Keratinocyte (primary cell): ENCODE measurements at regions not wholly inside any gene's neighbourhood (a gene's known extent, or its start where the extent isn't known, plus 50 kb on each side); places are given as distances from the start of the nearest gene placed in this dataset.

Experiments
- DNase-seq: peaks from one replicate; pipeline ENCODE4 v3.0.0-alpha.2; 2011; ENCODE audit warnings: low read depth, missing footprints, low spot score
- FAIRE-seq: peaks from 2 replicates; lab custom pipeline; 2011; peaks lifted over from hg19 to GRCh38; lab: Jason Lieb, UNC
- H2AFZ ChIP-seq: 2 replicates; pipeline ENCODE4 v1.6.0; 2012; ENCODE audit warnings: low read length, control low read depth, inconsistent platforms; ENCODE audit not compliant: control insufficient read depth
- H3K27ac ChIP-seq: 2 replicates; pipeline ENCODE4 v1.5.1; 2011; ENCODE audit warnings: low read length; ENCODE audit not compliant: control insufficient read depth, insufficient read depth
- H3K27me3 ChIP-seq: 3 replicates; pipeline ENCODE4 v1.6.0; 2011; ENCODE audit warnings: low read length; ENCODE audit not compliant: control insufficient read depth, insufficient read depth; ENCODE audit errors: extremely low read depth
- H3K36me3 ChIP-seq, 2 experiments: 2 replicates in 1 of 2; 3 replicates in 1 of 2; pipeline ENCODE4 v1.5.1; 2011; ENCODE audit warnings: low read length in 2 of 2, mild to moderate bottlenecking in 1 of 2; ENCODE audit not compliant: control insufficient read depth in 2 of 2, insufficient read depth in 2 of 2; ENCODE audit errors: extremely low read depth in 1 of 2
- H3K4me1 ChIP-seq: 3 replicates; pipeline ENCODE4 v1.5.1; 2011; ENCODE audit warnings: low read length; ENCODE audit not compliant: control insufficient read depth, insufficient read depth; ENCODE audit errors: extremely low read depth
- H3K4me2 ChIP-seq: 3 replicates; pipeline ENCODE4 v1.6.0; 2011; ENCODE audit warnings: low read depth, low read length; ENCODE audit not compliant: control insufficient read depth, insufficient read depth; ENCODE audit errors: extremely low read depth
- H3K4me3 ChIP-seq, 3 experiments: fragments of 200-600 bp in 1 of 3; sonication (generic) in 1 of 3; 2 replicates in 2 of 3; 3 replicates in 1 of 3; pipeline ENCODE4 v1.5.1; 2011 to 2016; ENCODE audit warnings: low read length in 3 of 3, mild to moderate bottlenecking in 3 of 3, control low read depth in 2 of 3, inconsistent platforms in 1 of 3, low read depth in 1 of 3, mixed read lengths in 1 of 3, mixed run types in 1 of 3, moderate library complexity in 1 of 3; ENCODE audit not compliant: control insufficient read depth in 2 of 3, insufficient read depth in 2 of 3; ENCODE audit errors: extremely low read depth in 1 of 3
- H3K79me2 ChIP-seq: 2 replicates; pipeline ENCODE4 v1.6.0; 2012; ENCODE audit warnings: low read length; ENCODE audit not compliant: control insufficient read depth, insufficient read depth
- H3K9ac ChIP-seq: 3 replicates; pipeline ENCODE4 v1.6.0; 2011; ENCODE audit warnings: low read length; ENCODE audit not compliant: control insufficient read depth, insufficient read depth; ENCODE audit errors: extremely low read depth
- H3K9me1 ChIP-seq: 3 replicates; pipeline ENCODE4 v1.6.0; 2011; ENCODE audit warnings: low read length; ENCODE audit not compliant: control insufficient read depth, insufficient read depth; ENCODE audit errors: extremely low read depth
- H3K9me3 ChIP-seq: 2 replicates; pipeline ENCODE4 v1.5.1; 2012; ENCODE audit warnings: low read depth, low read length; ENCODE audit not compliant: control insufficient read depth
- H4K20me1 ChIP-seq: 3 replicates; pipeline ENCODE4 v1.6.0; 2011; ENCODE audit warnings: low read length; ENCODE audit not compliant: control insufficient read depth, insufficient read depth; ENCODE audit errors: extremely low read depth
- CTCF ChIP-seq, 3 experiments: IDR thresholded peaks in 1 of 3; conservative IDR thresholded peaks in 1 of 3; optimal IDR thresholded peaks in 1 of 3; 2 replicates in 2 of 3; 3 replicates in 1 of 3; pipeline versions ENCODE3 to v1.5.1; 2011; ENCODE audit warnings: low read length in 3 of 3, mild to moderate bottlenecking in 3 of 3, moderate library complexity in 2 of 3, control low read depth in 1 of 3, inconsistent platforms in 1 of 3; ENCODE audit not compliant: insufficient read depth in 2 of 3; ENCODE audit errors: extremely low read depth in 1 of 3
- EZH2 ChIP-seq: IDR thresholded peaks from one replicate; pipeline ENCODE4 v1.6.1; 2012; ENCODE audit warnings: inconsistent platforms, mild to moderate bottlenecking, low read length, moderate library complexity
- dilution Hi-C: fragments of 300-500 bp; cut with MboI; formaldehyde crosslinking; loops from one replicate; pipeline ENCODE4 v1.7.0; 2020; ENCODE audit warnings: low sequenced_read_pairs; ENCODE audit not compliant: extremely low pct_ligation_motif_present

GRCh38 chr4:134024251-134024650 is 177.3 kb downstream of the PABPC4L start:
- FAIRE-seq = no peak
- Histone ChIP-seq H3K79me2 (no peaks in the 10 kb centered on the region), H3K4me1 (no peaks in the 10 kb centered on the region), H2AFZ (no peak overlapping the region), H4K20me1 (no peaks in the 10 kb centered on the region), H3K9me3 (no peaks in the 10 kb centered on the region), H3K9ac (no peak overlapping the region), H3K36me3 (no peaks in the 10 kb centered on the region), H3K9me1 (no peaks in the 10 kb centered on the region), H3K27ac (no peak overlapping the region), H3K4me3 (no peak overlapping the region), H3K27me3 (no peaks in the 10 kb centered on the region), H3K4me2 (no peak overlapping the region)
- dilution Hi-C loops = no loop called here
- no peak for DNase-seq
- no peak for TF ChIP-seq EZH2
- peak in 2 of 3 experiments; percentile 8 to 53 for TF ChIP-seq CTCF (optimal IDR thresholded peaks at IDR 0.05 in 1 of 3, IDR thresholded peaks at IDR 0.05 in 1 of 3, conservative IDR thresholded peaks at IDR 0.05 in 1 of 3; ENCODE audit: extremely low read depth in 1 of 3, insufficient read depth in 2 of 3, low read length in 3 of 3)

GRCh38 chr4:134019657-134020056 is 181.9 kb downstream of the PABPC4L start:
- H3K4me1 ChIP-seq = no peaks in the 10 kb centered on the region
- H4K20me1 ChIP-seq = no peaks in the 10 kb centered on the region
- DNase-seq (no peak), FAIRE-seq (no peak)
- H3K27me3 ChIP-seq = no peaks in the 10 kb centered on the region
- no peak for TF ChIP-seq CTCF (optimal IDR thresholded peaks at IDR 0.05 in 1 of 3, IDR thresholded peaks at IDR 0.05 in 1 of 3, conservative IDR thresholded peaks at IDR 0.05 in 1 of 3; ENCODE audit: extremely low read depth in 1 of 3, insufficient read depth in 2 of 3, low read length in 3 of 3)
- no peak for TF ChIP-seq EZH2
- H3K4me3 ChIP-seq = no peak overlapping the region
- no peak overlapping the region for H2AFZ ChIP-seq
- no peaks in the 10 kb centered on the region for H3K9me3 ChIP-seq
- dilution Hi-C loops = no loop called here
- H3K4me2 ChIP-seq = no peak overlapping the region
- no peaks in the 10 kb centered on the region for H3K36me3 ChIP-seq
- no peak overlapping the region for H3K9ac ChIP-seq
- H3K9me1 ChIP-seq = no peaks in the 10 kb centered on the region
- H3K27ac ChIP-seq = no peak overlapping the region
- no peaks in the 10 kb centered on the region for H3K79me2 ChIP-seq
